ENCODE measurements at regions not wholly inside any gene's neighbourhood (a gene's known extent, or its start where the extent isn't known, plus 50 kb on each side); places are given as distances from the start of the nearest gene placed in this dataset.
A peak's percentile ranks its signal among the peaks of the same experiment; 100 is the strongest.

DNA sequence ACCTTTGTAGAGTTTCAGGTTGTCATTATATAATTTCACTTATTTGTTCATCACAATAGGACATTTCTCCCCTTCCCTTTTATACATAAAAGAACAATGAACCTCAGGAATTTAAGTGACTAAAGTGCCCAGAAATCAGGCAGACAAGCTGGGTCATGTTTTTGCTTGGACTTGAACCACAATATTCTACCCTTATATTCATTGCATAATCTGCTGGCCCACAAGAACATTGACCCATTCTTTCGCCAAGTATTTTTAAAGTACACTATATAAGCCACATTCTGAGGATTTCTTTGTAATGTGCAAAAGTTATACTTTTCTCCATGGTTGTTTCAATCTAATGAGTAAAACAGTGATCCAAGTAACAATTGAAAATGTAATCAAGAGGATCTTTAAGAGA lies 637.5 kb upstream of the SLIT2 start:
- no peak for ATAC-seq (ENCODE audit: low FRiP score in 2 of 2)
- peaks cover 0 to 3% (median 0%) of the 10 kb centered on the region in 4 donors for H3K9me3 ChIP-seq
- H3K36me3 ChIP-seq = no peaks in the 10 kb centered on the region
- no peak for DNase-seq
- 64 to 74% methylated on average over 1 of the region's 1 CpG for WGBS, 2 donors
- no peaks in the 10 kb centered on the region for H3K4me1 ChIP-seq
- H3K27me3 ChIP-seq = no peaks in the 10 kb centered on the region
- H3K27ac ChIP-seq = no peak overlapping the region
- H3K4me3 ChIP-seq = no peak overlapping the region
- TF ChIP-seq EP300 (IDR thresholded peaks at IDR 0.05) (no peak), POLR2A (IDR thresholded peaks at IDR 0.05) (no peak), POLR2AphosphoS5 (IDR thresholded peaks at IDR 0.05) (no peak)
- TF ChIP-seq, protein P1, sequence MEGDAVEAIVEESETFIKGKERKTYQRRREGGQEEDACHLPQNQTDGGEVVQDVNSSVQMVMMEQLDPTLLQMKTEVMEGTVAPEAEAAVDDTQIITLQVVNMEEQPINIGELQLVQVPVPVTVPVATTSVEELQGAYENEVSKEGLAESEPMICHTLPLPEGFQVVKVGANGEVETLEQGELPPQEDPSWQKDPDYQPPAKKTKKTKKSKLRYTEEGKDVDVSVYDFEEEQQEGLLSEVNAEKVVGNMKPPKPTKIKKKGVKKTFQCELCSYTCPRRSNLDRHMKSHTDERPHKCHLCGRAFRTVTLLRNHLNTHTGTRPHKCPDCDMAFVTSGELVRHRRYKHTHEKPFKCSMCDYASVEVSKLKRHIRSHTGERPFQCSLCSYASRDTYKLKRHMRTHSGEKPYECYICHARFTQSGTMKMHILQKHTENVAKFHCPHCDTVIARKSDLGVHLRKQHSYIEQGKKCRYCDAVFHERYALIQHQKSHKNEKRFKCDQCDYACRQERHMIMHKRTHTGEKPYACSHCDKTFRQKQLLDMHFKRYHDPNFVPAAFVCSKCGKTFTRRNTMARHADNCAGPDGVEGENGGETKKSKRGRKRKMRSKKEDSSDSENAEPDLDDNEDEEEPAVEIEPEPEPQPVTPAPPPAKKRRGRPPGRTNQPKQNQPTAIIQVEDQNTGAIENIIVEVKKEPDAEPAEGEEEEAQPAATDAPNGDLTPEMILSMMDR (IDR thresholded peaks at IDR 0.05) = no peak

DNA sequence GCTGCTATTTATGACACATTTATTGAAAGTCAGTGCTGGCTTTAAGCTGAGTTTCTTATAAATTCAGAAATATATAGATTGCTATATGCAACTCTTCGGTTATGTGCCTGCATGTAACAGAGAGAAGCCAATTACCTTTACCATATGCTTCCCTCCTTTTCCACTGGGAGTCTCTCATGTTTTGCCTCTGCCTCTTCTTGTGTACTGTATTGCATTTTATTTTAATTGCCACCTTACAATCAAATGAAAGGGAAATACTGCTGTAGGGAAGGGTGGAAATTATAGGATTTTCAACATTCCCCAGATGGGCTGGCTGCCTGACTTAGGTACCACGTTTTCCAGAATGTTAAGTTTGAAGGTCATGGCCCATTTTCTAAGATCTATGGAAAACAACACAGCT lies 655.4 kb upstream of the SLIT2 start:
- no peak overlapping the region for H3K27ac ChIP-seq
- DNase-seq (no peak), ATAC-seq (ENCODE audit: low FRiP score in 2 of 2) (no peak)
- 64 to 70% methylated on average over 2 of the region's 2 CpGs for WGBS, 2 donors
- TF ChIP-seq POLR2A (IDR thresholded peaks at IDR 0.05) = no peak
- TF ChIP-seq, protein P1 (IDR thresholded peaks at IDR 0.05) = no peak
- TF ChIP-seq POLR2AphosphoS5 (IDR thresholded peaks at IDR 0.05) = no peak
- no peak for TF ChIP-seq EP300 (IDR thresholded peaks at IDR 0.05)
- no peaks in the 10 kb centered on the region for H3K4me1 ChIP-seq
- no peaks in the 10 kb centered on the region for H3K36me3 ChIP-seq
- H3K4me3 ChIP-seq = no peak overlapping the region
- H3K9me3 ChIP-seq = no peaks in the 10 kb centered on the region
- no peaks in the 10 kb centered on the region for H3K27me3 ChIP-seq

DNA sequence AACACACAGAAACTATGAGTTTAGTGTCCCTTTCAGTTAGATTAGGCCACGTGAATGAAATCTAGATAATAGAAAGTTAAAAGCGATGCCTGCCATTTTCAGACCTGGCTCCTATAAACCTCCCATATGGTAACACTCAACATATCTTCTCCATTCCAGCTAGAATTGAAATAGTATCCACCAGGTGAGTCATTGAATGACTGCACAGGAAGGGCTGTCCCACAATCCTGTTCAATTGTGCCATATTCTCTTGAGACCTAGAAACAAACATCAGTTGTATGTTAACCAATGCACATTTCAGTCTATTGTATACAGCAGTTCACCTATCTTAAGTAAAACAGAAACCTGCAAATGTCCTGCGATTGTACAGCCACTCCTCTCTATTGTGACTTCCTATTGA lies 659.3 kb upstream of the SLIT2 start:
- Histone ChIP-seq H3K4me3 (no peak overlapping the region), H3K27me3 (no peaks in the 10 kb centered on the region), H3K4me1 (no peaks in the 10 kb centered on the region), H3K36me3 (no peaks in the 10 kb centered on the region), H3K9me3 (no peaks in the 10 kb centered on the region), H3K27ac (no peak overlapping the region)
- TF ChIP-seq POLR2AphosphoS5 (IDR thresholded peaks at IDR 0.05) (no peak), POLR2A (IDR thresholded peaks at IDR 0.05) (no peak), EP300 (IDR thresholded peaks at IDR 0.05) (no peak)
- TF ChIP-seq, protein P1 (IDR thresholded peaks at IDR 0.05) = no peak
- ATAC-seq (ENCODE audit: low FRiP score in 2 of 2) = no peak
- DNase-seq = no peak
- WGBS, 2 donors = 89 to 90% methylated on average over 3 of the region's 3 CpGs

DNA sequence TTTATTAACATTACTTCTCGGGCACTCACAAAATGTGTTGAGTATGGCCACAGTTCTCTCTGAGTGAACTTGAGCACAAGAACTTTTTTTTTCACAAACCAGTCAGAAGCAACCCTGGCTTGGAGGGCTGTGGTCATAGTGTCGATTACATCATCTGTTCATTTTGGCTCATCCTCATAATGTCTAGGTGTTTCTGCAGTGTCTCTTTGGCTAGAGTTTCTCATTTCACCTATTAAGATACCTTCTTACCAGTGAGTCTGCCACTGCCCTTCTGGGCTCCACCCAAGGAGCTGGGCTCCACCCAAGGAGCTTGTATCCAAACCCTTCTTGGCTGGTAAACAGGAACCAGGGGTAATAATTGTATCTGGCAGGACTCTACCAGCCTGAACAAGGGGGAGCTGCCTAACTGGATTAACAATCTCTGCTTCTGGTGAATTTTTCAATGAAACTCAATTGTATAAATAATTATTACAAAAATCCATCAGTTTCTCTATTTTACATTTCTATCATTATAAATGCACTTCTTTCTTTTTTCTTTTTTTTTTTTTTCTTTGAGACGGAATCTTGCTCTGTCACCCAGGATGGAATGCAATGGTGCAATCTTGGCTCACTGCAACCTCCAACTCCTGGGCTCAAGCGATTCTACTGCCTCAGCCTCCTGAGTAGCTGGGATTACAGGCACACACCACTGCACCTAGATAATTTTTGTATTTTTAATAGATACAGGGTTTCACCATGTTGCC lies 667.7 kb upstream of the SLIT2 start:
- DNase-seq (no peak), ATAC-seq (ENCODE audit: low FRiP score in 2 of 2) (no peak)
- no peak overlapping the region for H3K4me3 ChIP-seq
- H3K9me3 ChIP-seq = no peaks in the 10 kb centered on the region
- no peaks in the 10 kb centered on the region for H3K27me3 ChIP-seq
- no peak overlapping the region for H3K27ac ChIP-seq
- WGBS, 2 donors = 76 to 86% methylated on average over 4 of the region's 4 CpGs
- no peaks in the 10 kb centered on the region for H3K4me1 ChIP-seq
- no peaks in the 10 kb centered on the region for H3K36me3 ChIP-seq
- TF ChIP-seq, protein P1 (IDR thresholded peaks at IDR 0.05) = no peak
- TF ChIP-seq POLR2AphosphoS5 (IDR thresholded peaks at IDR 0.05) = no peak
- TF ChIP-seq EP300 (IDR thresholded peaks at IDR 0.05) = no peak
- no peak for TF ChIP-seq POLR2A (IDR thresholded peaks at IDR 0.05)

DNA sequence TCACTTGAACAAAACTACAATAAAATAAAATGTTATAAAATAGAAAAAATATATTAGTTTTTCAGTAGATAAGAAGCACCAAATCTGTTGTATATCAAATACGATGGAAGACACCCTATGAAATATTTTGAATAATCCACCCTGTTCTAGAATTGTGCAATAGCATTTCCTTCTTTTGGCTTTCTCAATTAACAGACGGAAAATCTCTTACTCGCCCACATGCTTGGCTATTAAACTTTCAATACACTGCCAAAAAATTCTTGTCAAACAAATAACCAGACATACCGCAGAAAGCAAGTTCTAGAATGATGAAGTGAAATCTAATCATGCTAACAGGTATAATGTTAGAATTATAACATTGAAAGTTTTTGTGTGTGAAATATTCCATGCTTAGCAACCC lies 671.6 kb upstream of the SLIT2 start:
- TF ChIP-seq POLR2A (IDR thresholded peaks at IDR 0.05) (no peak), EP300 (IDR thresholded peaks at IDR 0.05) (no peak), POLR2AphosphoS5 (IDR thresholded peaks at IDR 0.05) (no peak)
- TF ChIP-seq, protein P1 (IDR thresholded peaks at IDR 0.05) = no peak
- Histone ChIP-seq H3K36me3 (no peaks in the 10 kb centered on the region), H3K27me3 (no peaks in the 10 kb centered on the region), H3K4me1 (no peaks in the 10 kb centered on the region), H3K9me3 (no peaks in the 10 kb centered on the region), H3K27ac (no peak overlapping the region), H3K4me3 (no peak overlapping the region)
- 48 to 62% methylated on average over 4 of the region's 4 CpGs for WGBS, 2 donors
- no peak for DNase-seq
- peak in 1 of 2 donors; percentile 68 for ATAC-seq (ENCODE audit: low FRiP score in 2 of 2)
